Ishikawa (cell line): ENCODE measurements at regions not wholly inside any gene's neighbourhood (a gene's known extent, or its start where the extent isn't known, plus 50 kb on each side); places are given as distances from the start of the nearest gene placed in this dataset.

Source experiments
- CEBPB ChIP-seq: IDR thresholded peaks from 2 replicates; pipeline ENCODE4 v1.6.1; 2012
- CREB1 ChIP-seq: IDR thresholded peaks from 2 replicates; pipeline ENCODE4 v1.6.1; 2012; ENCODE audit warnings: low read depth
- EGR1 ChIP-seq: IDR thresholded peaks from 2 replicates; pipeline ENCODE4 v1.6.1; 2012
- EP300 ChIP-seq: IDR thresholded peaks from 2 replicates; pipeline ENCODE4 v1.6.1; 2012; ENCODE audit warnings: borderline replicate concordance
- FOXM1 ChIP-seq: IDR thresholded peaks from 2 replicates; pipeline ENCODE4 v1.6.1; 2012; ENCODE audit warnings: low read depth, borderline replicate concordance
- MAX ChIP-seq: IDR thresholded peaks from 2 replicates; pipeline ENCODE4 v1.6.1; 2012
- NFIC ChIP-seq: IDR thresholded peaks from 2 replicates; pipeline ENCODE4 v1.6.1; 2012
- RAD21 ChIP-seq: IDR thresholded peaks from 2 replicates; pipeline ENCODE4 v1.6.1; 2012; ENCODE audit warnings: low read depth
- REST ChIP-seq: IDR thresholded peaks from 2 replicates; pipeline ENCODE4 v1.6.1; 2012; ENCODE audit warnings: low read depth, mild to moderate bottlenecking
- TAF1 ChIP-seq: IDR thresholded peaks from 2 replicates; pipeline ENCODE4 v1.6.1; 2012; ENCODE audit warnings: low read depth, mild to moderate bottlenecking
- TCF12 ChIP-seq: IDR thresholded peaks from 2 replicates; pipeline ENCODE4 v1.6.1; 2012; ENCODE audit warnings: low read depth
- TEAD4 ChIP-seq: IDR thresholded peaks from 2 replicates; pipeline ENCODE4 v1.6.1; 2012
- YY1 ChIP-seq: IDR thresholded peaks from 2 replicates; pipeline ENCODE4 v1.6.1; 2012; ENCODE audit warnings: low read depth
- ZBTB7A ChIP-seq: IDR thresholded peaks from 2 replicates; pipeline ENCODE4 v1.6.1; 2012; ENCODE audit warnings: low read depth
- TF ChIP-seq, protein P1 (sequence below): IDR thresholded peaks from 2 replicates; pipeline ENCODE4 v1.6.1; 2012

- TF ChIP-seq YY1 (no peak), TEAD4 (no peak)
Measured at GRCh38 chr4:159029481-159029880, 73.4 kb upstream of the RAPGEF2 start.

GRCh38 chr4:159035570-159035969, 67.3 kb upstream of the RAPGEF2 start:
- TF ChIP-seq TCF12, result no peak

GRCh38 chr4:159038536-159038935, 64.3 kb upstream of the RAPGEF2 start:
- TF ChIP-seq REST, result no peak
- TF ChIP-seq ZBTB7A, result no peak
- no peak for TF ChIP-seq TAF1
- TF ChIP-seq CEBPB, result no peak
- TF ChIP-seq CREB1, result no peak
- no peak for TF ChIP-seq EGR1
- TF ChIP-seq MAX, result no peak
- TF ChIP-seq, protein P1, sequence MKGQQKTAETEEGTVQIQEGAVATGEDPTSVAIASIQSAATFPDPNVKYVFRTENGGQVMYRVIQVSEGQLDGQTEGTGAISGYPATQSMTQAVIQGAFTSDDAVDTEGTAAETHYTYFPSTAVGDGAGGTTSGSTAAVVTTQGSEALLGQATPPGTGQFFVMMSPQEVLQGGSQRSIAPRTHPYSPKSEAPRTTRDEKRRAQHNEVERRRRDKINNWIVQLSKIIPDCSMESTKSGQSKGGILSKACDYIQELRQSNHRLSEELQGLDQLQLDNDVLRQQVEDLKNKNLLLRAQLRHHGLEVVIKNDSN, result no peak
- no peak for TF ChIP-seq RAD21
- no peak for TF ChIP-seq TCF12
- no peak for TF ChIP-seq YY1
- TF ChIP-seq FOXM1, result no peak
- no peak for TF ChIP-seq EP300
- TF ChIP-seq NFIC, result no peak
- no peak for TF ChIP-seq TEAD4

GRCh38 chr4:159041054-159042034, 61.5 kb upstream of the RAPGEF2 start:
- no peak for TF ChIP-seq EP300
- TF ChIP-seq TCF12, result no peak
- no peak for TF ChIP-seq RAD21
- TF ChIP-seq EGR1, result no peak
- no peak for TF ChIP-seq TAF1
- no peak for TF ChIP-seq TEAD4
- no peak for TF ChIP-seq REST

DNA sequence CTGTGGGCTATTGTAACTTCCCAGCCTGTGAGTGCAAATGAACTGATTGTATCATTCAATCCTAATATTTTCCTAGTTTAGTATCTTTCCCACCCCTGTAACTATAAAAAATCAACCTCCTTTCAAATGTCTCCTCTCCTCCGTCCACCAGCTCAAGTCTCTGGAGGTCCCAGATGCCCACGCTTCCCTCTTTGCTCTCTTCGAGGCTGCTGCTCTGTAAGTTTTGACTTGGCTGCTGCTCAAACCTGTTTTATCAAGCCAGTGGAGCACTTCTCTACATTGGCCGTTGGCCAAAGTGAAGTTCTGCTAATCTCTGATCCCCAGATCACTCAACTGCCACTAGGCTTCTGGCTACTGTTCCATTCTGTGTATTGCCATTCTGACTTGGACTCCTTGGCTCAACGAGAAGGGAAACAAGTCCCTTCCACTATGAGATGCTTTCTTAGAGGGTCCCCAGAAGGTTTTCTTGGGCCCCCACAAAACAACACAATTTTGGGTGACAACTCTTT, 60.7 kb upstream of the RAPGEF2 start:
- TF ChIP-seq REST (no peak), NFIC (peak; percentile 67)

DNA sequence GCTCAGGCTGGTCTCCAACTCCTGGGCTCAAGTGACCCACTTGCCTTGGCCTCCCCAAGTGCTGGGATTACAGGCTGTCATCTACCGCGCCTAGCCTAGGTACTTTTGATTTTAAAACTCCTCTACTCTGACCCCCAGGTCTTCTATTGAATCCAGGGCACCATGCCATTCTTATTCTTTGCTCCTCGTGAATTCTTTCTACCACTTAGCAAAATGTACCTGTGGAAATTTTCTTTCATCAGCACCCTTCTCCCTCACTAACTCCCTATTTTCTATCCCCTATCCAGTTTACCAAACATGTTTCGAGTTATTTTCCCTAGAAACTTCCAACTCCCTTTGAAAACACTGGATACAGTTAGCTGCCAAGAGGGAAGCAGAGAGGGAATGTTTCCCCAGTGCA, 60.0 kb upstream of the RAPGEF2 start:
- no peak for TF ChIP-seq REST
- TF ChIP-seq EP300, result no peak
- TF ChIP-seq YY1, result no peak
- no peak for TF ChIP-seq CEBPB
- no peak for TF ChIP-seq CREB1
- no peak for TF ChIP-seq TAF1
- TF ChIP-seq MAX, result no peak
- TF ChIP-seq TEAD4, result no peak
- TF ChIP-seq NFIC, result no peak
- TF ChIP-seq, protein P1, result no peak
- TF ChIP-seq TCF12, result no peak
- TF ChIP-seq FOXM1, result no peak
- no peak for TF ChIP-seq EGR1
- no peak for TF ChIP-seq RAD21
- TF ChIP-seq ZBTB7A, result no peak
